ENCODE measurements at regions not wholly inside any gene's neighbourhood (a gene's known extent, or its start where the extent isn't known, plus 50 kb on each side); places are given as distances from the start of the nearest gene placed in this dataset.
"Not testable (repeated sequence)": the region's sequence is repeated elsewhere in the genome, so short reads cannot be mapped to it uniquely, and the experiment has no call there.

DNA sequence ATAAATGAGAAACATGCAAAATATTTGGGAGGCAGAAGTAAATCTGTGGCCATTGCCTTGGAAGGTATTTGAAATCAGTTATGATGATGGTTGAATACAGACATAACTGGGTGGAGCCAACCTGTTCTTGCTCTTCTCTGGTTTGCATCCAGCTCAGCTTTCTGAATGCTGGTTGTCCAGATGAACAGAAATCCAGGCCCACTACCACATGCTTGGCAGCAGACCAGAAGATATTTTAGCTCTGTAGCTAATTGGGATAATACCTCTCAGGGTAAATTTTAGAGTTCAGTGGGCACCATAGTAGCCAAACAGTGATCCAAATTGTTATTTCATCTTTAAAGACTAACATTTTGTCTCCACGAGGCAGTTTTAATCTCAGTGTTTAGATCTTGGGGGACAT, 308.3 kb downstream of the RAB38 start:
- no peak for DNase-seq

DNA sequence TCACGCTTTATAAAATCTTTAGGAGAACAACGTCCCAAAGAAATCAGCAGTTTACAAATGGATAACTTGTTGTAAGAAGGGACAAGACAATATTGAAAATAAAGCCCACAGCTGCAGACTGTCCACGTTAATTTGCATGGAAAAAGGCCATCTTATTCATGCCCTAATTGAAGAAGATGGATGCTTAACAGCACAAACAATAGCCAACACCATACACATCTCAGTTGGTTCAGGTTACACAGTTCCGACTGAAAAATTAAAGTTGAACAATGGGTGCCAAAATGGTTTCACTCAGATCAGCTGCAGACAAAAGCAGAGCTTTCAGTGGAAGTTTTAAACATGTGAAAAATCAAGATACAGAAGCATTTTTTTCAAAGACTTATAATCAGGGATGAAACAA, 314.2 kb downstream of the RAB38 start:
- no peak for DNase-seq

DNA sequence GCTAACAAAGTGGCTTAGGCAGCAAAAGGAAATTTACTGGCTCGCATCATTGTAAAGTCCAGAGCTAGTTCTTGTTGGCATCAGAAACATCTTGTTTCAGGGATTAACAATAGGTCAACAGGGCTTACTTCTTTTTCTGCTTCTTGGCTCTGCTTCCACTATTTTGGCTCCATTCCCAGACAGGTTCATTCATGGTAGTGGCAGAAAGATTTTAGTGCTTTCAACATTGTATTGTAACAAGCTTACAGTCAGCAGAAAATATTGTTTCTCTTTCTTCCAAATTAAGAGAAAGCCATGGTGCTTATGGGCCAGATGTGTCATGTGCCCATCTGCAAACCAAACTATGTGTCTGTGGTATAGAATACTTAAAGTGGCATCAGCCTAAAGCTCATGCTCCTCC, 315.6 kb downstream of the RAB38 start:
- DNase-seq: no peak

DNA sequence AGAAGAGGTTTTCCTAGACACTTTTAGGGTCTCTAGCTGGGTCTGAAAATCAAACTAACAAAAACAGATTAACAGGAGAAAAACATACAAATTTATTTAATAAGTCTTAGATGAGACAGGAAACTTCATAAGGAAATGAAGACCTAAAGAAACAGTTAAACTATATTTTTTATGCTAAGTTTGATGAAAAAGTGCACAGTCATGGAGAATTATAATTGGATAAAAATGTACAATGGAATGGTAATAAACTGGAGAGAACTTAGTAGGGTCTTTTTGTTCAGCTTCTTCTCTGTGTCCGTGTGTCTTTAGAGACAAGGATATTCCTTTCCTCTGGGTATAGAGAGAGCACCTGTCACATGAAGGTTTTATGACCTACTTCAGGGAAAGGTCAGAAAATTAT, 323.4 kb downstream of the RAB38 start:
- DNase-seq: no peak

DNA sequence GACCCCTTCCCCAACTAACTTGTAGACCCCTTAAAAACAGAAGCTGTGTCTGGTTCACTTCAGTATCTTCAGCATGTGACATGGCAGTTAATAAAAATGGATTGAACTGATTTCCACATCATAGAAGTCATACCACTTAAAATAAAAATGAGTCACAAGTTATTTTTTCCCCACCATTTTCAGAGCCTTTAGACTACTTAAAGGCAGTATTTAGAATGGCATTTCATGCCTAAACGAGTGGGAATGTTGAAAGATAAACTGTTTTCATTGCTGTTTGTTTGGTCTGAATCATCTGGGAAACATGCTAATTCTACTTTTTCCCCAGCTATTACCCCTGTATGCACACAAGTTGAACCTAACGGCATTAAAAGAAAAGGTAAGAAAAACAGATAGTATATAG, 324.0 kb downstream of the RAB38 start:
- no peak for DNase-seq

DNA sequence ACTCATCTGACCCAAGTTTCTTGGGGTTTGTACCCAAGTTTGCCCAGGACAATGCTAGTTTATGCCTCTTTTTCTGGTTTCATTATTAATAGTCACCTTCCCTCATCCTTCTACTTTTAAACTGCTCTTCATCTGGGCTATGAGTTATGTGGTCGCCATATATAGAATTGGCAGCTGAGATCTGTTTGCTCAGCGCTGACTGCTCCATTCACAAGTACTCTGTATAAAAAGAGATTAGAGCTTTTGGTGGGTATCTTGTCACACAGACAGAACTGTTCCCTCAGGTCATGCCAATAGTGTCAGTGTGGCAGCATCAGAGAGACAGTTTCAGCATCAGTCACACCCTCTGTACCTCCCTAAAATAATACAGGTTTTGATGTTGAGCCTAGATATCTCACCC, 326.0 kb downstream of the RAB38 start:
- DNase-seq: no peak

DNA sequence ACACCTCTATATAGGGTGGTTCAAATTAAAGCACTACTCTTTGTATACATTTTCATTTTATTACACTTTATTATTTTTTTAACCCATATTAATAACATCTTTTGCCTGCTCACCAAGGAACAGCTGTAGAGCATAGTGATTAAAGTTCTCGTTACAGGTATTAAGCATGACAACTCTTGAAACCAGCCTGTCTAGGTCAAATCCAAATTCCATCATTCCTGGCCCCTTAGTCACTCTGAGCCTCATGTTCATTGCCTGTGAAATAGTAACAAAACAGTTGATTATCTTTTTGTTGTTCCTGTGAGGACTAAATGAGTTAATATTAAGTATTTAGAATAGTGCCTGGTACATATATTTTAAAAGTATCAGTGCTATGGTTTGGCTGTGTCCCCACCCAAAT, 334.5 kb downstream of the RAB38 start:
- DNase-seq: no peak

DNA sequence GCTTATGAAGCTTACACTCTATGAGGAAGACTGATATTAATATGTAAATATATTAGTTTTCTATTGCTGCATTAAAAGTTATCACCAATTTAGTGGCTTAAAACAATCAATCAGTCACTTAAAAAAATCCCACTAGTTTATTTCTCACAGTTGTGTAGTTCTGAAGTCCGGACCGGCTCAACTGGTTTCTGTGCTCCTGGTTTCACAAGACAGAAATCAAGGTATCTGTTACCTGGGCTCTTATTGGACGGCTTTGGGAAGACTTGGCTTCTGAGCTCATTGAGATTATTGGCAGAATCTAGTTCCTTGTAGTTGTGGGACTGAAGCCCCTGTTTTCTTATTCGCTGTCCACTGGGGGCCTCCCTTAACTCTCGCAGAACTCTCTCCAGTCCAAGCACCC, 343.0 kb downstream of the RAB38 start:
- DNase-seq: no peak

DNA sequence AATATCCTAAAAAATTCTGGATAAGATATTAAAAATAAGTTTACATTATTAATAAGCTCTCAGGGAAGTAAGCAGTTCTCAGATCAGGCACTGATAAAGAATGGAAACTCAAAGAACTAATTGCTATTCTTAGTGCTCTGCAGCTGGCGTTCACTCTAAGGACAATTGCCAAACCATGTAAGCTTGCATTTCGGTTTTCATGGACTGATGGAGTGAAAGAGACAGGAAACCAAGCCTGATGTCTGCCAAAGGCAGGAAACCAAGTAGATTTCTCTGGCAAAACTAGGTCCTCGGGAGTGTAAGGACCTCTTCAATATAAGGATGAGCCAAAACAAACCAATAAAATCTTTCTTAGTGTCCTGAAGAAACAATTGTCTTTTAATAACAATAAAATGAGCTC, 355.2 kb downstream of the RAB38 start:
- DNase-seq: no peak

DNA sequence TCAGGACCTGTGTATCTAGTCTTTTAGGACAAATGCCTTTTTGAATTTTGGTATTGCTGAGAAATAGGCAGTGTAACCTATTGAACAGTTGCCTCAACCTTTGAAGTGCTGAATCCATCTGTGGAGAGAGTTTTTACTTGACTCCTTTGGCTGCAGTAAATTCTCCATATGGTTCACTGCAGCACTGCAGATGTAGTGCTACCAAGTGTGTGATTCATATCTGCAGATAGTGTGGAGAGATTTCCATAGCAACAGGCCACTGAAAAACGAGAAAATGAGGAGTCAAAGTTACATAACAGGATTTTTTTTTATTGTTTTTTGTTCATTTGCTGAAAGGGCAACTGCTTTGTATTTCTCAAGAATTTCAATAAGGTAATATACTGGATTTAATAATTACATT, 356.1 kb downstream of the RAB38 start:
- no peak for DNase-seq

DNA sequence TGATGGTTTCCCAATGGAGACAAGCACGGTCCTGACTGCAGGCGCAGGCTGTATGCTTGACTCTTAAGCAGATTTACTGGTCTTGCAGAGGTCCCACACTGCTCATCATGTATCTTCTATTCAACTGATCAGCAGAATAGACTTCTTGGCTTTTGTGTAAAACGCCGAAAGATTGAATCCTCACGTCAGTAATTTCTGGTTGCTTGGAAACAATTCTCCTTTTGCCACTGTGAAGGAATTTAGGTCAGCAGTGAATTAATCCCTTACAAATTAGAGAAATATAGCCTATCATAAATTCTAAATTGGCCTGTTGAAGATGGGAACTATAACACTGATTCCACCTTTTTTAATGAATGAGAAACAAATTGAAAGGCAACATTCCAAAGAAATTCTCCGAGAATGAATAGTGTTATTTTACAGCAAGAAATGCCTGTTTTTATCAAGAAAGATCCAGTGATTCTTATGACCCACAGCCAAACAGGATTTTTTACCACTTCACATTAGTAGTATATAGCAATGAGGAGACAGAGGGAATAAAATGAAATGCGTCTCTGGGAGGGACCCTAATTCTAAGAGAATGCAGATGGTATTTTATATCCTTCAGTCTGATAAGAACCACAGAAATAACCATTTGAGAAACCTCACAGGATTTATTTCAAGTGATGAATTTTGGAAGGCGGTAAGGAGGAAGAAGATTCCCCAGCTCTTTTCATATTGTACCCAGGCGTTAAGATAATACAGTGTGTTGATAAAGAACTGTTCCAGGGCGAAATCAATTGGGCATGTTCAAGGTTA, 362.5 kb downstream of the RAB38 start:
- DNase-seq: no peak

DNA sequence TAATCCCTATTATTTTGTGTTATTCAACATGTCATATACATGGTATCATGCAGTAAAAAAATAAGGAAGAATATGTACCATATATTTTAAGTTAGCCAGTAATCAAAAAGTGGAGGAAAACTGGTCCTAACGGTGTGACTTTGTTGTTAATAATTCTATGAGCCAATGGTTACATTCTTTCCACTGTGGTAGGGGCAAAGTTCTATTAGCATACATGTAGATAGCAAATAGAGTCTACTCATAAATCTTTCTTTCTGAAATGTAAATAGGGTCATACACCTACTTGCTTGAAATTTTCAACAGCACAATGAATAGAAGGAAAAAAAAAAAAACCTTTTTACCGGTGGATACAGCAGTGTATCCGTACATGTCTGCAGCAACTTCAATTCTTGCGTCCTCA, 364.8 kb downstream of the RAB38 start:
- no peak for DNase-seq

DNA sequence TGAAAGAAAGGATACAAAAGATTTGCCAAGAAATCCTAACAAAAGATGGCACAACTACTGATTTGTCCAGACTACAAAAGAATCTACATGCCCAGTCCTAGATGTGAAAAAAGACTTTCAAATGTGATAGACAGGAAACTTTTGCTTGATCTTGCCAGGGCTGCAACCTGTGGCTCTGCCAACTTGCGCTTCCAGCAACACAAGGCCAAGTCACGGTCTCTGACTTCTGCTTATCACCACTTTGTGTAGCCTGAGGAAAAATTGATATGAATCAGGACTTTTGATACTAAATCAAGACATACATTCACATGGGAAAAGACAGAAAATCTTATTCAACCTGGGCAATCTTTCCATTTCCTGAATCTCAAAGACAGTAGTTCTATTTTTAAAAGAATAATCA, 366.0 kb downstream of the RAB38 start:
- DNase-seq: no peak

DNA sequence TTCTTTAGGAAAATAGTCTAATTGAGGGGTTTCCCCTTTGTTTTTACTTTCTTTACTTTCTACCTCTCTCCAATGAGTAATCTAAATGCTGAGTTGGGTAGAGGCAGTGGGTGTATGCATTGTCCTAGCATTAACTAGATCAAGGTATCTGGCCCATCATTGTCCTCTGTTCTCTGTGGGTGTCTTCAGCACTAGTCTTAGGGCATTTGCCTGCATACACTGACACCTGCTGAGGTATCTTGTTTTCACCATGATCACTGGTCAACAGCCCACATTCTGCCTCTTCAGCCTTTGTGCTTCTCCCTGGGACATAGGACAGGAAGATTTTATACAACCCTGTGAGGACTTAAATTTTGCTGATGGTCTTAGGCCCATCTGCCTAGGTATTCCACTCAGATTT, 371.1 kb downstream of the RAB38 start:
- DNase-seq: no peak

DNA sequence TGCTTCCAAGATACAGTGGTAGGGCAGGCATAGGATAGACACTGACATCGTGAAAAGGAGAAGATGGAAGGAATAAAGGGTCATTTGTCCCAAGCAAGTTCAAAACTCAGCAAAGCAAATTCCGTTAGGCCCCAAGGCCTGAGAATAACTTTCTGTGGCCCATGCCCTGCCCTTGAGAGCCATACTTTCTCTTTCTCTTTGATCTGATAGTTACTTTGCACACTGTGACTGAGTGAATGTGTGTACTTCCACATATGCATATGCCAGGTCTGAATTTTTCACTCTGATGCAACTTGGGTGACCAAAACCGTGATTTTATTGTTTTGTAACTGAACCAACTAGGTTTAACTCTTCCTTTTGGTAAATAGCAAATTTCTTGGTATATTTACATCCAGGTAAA, 371.5 kb downstream of the RAB38 start:
- DNase-seq: no peak

DNA sequence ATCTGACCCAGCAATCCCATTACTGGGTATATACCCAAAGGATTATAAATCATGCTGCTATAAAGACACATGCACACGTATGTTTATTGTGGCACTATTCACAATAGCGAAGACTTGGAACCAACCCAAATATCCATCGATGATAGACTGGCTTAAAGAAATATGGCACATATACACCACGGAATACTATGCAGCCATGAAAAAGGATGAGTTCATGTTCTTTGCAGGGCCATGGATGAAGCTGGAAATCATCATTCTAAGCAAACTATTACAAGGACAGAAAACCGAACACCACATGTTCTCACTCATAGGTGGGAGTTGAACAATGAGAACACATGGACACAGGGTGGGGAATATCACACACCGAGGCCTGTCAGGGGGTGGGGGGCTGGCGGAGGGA, 390.4 kb downstream of the RAB38 start:
- DNase-seq: not testable (repeated sequence)

DNA sequence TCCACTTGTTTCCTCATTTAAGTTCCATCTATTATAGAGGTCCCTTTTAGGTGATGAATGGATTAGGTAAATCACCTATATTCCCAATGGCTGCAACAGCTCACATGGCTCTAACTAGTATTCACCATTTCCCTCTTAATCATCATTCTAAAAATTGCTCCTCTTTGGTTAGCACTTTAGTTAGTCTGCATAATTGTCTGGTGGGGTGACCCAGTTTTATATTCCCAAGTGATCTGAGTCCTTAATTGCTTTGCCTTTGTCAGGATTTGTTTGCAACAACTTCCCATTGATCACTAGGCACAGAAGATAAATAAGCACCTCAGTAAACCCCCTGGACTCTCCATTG, 395.2 kb downstream of the RAB38 start:
- no peak for DNase-seq

DNA sequence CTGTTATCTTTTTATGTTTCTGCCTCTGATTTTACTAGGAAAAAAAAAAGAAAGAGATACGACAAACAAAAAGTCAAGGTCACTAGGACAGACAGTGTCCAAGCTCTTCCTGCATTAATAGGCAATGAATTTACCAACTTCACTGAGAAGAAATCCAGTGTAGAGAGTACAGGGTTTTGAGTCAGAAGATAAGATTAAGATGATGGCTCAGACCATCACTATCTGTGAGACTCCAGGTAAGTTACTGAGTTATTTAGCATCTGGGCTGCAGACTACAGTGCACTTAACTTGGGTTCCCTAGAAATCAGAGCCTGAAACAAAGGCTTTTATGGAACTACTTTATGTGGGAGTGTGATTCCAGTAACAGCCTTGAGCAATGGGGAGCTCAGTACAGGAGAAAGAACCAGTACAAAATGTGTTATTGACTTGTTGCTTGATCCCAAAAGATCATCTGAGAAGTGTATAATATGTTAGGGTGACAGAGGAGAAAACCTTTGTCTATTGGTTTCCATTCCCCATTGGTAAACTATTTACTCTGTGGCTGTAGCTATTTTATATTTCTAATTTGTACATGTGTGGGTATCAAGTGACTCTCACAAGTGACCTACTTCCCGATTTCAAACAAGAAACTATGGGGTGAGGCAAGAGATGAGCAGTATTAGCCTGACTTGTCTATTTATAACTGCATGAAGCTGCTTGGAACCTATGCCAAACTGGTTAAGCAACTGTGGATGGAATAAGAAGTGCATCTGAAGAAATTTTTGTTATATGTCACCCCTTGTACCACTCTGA, 395.8 kb downstream of the RAB38 start:
- DNase-seq: no peak

DNA sequence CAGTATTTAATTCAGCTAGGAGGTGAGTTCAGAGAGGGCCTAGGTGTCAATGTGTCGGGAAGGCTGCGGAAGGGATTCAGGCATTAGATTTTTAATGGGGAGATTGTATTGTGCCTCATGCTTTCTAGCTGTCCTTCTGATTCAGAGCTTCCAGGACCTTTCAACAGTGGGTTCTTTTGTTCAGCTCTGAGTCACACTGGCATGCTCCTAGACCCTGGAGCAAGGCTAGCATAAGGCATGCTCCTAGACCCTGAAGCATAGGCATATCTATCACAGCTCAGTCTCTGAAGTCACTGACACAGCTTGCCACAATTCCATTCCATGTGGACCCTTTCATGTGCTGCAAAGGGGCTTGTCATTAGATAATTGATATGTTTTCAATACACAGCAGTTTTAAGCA, 396.9 kb downstream of the RAB38 start:
- no peak for DNase-seq

DNA sequence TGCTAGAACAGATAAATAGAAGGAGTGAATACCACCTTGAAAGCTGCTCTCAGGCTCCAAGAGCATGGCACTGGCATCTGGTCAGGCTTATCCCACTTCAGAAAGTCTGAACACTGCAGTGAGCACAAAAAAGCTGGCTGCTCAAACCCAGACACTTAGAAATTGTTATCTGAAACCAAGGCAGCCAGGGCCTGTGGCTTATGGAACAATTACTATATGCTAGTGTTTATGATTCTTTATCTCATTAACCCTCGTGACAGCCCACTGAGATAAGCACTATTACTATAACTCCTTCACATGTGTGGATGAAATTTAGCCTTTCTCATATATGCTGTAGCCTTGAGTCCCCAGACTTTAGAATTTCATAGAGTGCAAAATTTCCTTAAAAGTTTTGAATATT, 400.2 kb downstream of the RAB38 start:
- DNase-seq: no peak

DNA sequence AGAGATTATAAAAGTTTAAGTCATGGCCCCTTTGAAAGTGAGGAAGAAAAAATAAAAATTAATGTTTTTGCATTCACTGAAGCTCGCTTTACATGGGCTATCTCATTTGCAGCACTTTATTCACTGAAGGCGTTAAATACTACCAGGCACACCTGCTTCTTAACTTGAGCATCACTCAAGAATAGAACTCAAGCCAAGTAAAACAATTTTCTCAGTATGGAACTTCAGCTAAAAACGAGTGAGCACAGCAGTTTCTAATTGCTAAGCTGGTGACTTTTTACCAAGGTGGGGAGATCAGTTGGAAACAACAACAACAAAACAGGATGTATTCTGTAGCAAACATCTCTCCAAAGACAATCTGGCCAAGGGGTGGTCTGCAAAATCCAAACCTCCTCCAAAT, 405.6 kb downstream of the RAB38 start:
- DNase-seq: no peak

DNA sequence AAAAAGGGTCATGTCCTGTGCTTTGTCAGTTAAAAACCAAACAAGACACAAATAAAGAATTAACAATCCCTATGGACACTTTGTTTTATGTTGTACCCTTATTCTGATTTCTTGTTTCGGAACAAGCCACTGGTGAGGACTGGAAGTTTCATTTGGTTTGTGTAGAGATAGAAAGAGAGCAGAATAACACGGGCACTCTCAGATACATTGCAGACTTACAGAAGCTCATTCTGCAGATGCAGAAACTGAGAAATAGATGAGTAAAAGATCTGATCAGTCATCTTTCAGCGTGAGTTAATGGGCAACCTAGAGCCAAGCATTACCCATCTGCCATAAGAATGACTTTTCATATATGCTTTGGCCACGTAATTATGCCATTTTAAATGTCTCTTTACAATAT, 407.6 kb downstream of the RAB38 start:
- no peak for DNase-seq

DNA sequence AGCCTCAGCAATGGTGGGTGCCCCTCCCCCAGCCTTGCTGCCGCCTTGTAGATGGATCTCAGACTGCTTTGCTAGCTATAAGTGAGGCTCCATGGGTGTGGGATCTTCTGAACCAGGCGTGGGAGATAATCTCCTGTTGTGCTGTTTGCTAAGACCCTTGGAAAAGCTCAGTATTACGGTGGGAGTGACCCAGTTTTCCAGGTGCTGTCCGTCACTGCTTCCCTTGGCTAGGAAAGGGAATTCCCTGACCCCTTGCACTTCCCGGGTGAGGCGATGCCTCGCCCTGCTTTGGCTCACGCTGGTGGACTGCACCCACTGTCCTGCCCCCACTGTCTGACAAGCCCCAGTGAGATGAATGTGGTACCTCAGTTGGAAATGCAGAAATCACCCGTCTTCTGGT, 411.2 kb downstream of the RAB38 start:
- DNase-seq: not testable (repeated sequence)

DNA sequence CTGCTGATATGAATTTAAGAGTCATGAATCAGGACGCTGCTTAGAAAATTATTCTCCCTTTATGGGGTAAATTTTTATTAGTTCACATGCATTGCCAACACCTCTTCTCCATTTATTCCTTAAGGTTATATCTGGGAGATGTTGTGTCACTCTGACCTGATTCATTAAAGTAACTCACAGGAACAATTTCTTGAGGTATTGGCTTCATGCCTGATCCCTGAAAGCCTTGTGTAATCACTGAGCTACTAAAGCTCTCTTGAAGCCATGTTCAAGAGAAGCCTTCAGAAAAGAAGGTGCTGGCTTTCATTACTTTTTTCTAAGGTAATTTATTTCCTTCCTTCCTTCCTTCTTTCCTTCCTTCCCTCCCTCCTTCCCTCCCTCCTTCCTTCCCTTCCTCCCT, 420.6 kb downstream of the RAB38 start:
- DNase-seq: no peak

DNA sequence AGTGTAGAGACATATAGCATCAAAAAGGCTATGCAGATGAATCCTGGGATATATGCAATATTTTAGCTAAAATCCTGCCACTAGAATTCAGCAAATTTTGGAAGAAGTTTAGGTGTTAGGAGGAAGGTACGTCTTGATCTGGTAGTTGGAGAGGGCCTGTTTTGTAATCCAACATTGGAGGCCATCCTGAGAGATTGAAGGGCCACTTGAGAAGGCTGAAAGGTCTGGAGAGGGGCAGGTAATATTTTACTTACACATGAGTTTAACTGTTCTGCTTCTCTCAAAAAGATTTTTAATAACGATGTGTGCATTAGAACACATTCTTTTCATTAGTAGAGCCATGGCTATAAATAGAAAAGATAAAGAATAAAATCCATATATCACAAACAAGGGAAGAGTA, 422.1 kb downstream of the RAB38 start:
- DNase-seq: no peak
